Stimulated activated CD4-positive, alpha-beta T cell treated with anti-CD3 and anti-CD28 coated beads, TNF-alpha, amount 100 ng/mL, for 4 hours (primary cell): ENCODE measurements at regions not wholly inside any gene's neighbourhood (a gene's known extent, or its start where the extent isn't known, plus 50 kb on each side); places are given as distances from the start of the nearest gene placed in this dataset.

Experiments
- DNase-seq, 3 experiments: peaks; one replicate each; pipeline ENCODE4 v3.0.0-alpha.2; 2020; ENCODE audit warnings: low read depth in 3 of 3

DNA sequence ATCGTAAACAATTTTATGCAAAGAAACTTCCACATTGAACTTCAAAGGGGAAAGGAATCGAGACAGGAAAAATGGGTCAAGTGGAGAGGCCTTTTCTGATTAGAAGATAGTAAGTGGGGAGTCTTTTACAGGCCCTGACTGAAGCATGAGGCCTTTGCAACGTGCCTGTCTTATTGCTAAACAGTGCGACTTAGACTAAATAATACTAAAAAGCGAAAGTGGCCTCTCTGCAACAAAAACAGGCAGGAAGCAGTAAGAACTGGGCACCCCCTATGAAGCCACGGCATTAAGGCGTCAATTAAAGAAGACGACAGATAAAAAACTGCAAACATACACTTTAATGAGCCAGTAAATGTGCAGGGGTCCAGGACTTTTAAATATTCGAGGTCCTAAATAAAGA is 283.4 kb upstream of the GRIP1 start:
- DNase-seq: no peak

DNA sequence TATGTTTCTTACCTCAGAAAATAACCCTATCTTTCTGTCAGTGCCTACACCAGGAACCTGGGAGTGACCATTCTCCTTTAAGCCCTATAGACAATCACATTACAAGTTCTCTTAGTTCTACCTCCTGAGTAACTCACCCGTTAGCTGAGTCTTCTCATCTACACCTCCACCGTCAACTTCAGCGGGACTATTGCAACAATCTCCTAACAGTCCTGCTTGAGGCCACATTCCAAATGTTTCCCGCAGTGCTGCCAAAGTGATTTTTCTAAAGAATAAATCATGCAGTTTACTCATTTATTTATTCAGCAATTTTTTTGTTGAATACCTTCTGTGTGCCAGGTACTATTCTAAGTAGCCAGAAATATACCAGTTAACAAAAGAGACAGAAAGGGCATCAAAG is 285.0 kb upstream of the GRIP1 start:
- no peak for DNase-seq

DNA sequence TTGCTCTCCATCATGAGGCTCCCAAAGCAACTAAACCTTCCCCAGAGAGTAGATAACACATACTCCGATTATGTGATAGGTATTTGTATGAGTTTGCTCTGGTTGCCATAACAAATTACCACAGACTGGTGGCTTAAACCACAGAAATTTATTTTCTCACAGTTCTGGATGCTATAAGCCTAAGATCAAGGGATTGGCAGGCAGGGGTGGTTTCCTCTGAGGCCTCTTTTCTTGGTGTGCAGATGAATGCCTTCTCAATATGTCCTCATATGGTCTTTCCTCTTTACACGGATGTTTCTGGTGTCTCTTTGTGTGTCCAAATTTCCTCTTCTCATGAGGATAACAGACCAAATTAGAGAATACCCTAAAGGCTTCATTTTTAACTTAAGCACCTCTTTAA is 285.8 kb upstream of the GRIP1 start:
- peak in 1 of 3 experiments; percentile 6 for DNase-seq

DNA sequence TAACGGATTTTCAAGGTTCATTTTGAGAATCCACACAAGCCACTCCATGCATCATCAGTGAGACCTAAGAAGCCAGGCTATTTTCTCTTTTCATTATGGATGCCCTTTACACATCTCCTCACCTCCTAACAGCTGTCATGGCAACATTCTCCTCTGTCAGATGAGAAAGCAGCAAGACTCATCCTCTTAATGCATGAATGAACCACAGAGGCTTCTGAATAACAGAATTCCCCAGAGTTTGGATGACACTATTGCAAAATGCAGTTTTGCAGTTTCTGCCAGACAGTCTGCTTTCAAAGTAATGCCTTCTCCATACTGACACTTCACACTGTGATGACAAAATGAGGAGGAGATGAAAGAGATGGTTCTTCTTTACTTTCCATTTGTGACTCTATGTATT is 286.7 kb upstream of the GRIP1 start:
- no peak for DNase-seq

DNA sequence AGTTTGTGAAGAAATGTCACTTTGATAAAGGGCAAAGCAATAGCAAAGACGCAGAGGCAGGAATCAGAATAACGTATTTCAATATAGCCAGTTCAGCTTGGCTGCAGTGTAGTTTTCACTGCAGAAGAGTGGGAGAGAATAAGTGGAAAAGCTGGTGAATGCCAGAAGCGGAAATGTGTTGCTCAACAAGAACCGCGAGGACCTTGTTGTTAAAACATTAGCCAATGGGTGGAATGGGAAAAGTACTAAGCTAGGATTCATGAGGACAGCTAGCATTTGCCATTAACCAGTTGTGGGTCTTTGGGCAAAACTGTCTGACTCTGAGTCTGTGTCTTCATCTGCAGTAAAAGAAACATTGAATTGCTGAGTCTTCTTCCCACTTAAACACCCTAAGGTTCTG is 292.9 kb upstream of the GRIP1 start:
- no peak for DNase-seq

DNA sequence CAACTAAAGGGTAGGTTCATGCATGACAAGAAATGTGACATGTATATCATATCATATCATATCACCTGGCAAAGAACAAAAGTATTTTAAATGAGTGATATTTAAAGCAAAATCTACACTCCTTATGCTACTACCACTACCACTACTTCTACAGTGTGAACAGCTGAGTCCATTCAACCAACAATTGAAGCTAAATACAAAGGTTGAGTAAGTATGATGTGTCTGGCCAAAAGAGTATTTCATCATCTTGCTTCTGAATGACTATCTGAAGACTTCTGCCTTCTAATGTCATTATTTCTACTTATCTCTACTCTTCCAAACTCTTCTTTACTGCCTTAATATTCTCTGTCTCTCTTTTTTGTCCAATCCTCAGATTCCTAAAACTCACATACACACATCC is 292.6 kb upstream of the CAND1 start:
- no peak for DNase-seq

DNA sequence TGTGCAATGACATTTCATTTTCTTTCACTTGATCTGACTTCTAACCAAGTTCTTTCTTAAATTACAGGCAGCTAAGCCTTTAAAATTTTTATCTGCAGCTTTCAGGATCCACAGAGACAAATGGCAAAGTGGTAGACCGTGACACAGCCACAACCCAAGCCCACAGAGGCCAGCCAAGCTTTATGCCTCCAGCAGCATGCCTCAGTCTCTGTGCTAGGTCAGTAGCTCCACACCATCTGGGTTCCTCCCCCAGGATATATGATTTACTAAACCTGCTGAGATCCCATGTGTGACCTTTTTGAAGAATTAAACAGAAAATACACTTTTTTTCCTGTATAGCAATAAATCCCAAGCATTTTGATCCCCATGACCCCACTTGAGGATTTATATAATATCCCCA is 290.4 kb upstream of the CAND1 start:
- no peak for DNase-seq

DNA sequence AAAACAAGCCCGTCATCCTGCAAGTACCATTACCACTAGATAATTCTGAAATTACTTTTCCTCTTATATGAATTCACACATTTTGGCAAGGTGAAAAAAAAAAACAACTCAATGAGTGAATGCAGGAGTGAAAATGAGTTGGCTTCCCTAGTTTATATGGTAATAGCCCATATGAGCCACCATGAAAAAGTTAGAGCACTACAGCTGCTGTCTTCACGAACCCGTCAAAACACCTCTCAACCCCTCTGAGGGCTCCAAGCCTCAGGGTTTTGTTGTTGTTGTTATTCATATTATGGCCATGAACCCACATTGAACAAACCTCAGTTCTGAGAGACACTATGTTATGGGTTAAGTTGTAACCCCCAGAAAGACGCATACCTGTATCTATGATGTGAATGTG is 289.9 kb upstream of the CAND1 start:
- DNase-seq: no peak

DNA sequence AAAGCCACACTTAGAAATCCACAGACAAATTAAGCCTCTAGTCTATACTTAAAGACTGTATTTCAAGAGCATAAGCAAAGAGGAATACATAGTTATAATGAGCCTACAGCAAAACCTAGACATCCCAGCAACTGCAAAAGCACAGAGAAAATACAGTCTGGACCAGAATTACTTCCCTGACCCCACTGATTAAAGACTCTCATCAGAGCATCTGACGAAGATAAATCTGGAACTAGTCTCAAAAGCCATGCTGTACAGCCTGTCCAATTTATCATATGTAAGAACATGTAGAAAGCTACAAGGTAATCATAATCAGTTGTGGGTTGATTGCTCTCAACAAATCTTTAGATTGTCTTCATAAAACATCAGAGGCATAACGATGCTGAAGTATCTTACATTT is 285.1 kb upstream of the CAND1 start:
- DNase-seq: no peak

DNA sequence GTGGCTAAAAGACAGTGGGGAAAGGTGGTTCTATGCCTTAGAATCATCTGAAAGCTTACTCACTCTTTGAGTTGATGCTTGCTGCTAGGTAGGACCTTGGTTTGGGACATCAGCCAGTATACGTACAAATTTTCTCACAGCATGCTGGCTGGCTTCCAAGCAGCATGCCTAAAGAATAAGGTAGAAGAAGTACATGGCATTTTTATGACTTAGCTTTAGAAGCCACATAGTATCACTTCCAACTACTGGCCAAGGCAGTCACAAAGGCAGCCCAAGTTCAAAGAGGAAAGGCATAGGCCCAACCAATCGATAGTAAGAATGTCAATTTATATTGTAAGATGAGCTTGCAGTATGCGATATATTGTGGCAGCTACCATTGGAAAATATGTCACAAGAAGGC is 284.2 kb upstream of the CAND1 start:
- DNase-seq: no peak

DNA sequence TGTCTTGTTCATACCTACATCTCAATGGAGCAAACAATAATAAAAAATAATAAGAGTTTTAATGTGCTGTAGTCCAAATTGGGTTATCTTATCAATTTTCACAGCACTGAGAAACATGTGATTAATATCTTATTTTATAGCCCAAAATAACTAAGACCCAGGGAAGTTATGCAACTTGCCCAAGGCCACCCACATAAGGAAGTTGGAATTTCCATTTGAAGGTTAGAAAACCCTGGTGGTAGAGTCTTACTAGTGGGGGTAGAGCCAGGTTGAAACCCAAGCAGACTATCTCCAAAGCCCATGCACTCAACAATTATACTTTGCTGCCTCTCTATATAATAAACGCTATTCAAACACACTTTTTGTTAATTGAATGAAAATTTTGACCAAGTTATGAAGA is 270.0 kb upstream of the CAND1 start:
- DNase-seq: no peak

DNA sequence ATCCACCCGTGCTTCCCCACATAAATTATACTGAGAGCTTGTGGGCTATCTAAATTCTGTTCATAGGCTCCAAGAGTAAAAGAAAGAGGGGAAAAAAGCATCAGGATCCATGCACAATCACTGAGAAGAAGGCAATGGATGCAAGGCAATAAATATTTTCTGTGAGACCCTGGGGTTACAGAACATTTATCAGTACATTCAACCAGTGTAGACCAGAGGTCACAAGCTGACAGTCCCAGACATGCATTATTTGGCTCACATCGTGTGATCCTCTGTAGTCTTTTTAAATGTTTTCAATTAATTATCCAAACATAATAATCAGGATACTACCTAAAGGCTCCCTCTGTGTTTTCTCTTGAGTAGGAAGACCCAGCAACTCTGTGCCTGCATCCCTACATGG is 267.9 kb upstream of the CAND1 start:
- DNase-seq: no peak

DNA sequence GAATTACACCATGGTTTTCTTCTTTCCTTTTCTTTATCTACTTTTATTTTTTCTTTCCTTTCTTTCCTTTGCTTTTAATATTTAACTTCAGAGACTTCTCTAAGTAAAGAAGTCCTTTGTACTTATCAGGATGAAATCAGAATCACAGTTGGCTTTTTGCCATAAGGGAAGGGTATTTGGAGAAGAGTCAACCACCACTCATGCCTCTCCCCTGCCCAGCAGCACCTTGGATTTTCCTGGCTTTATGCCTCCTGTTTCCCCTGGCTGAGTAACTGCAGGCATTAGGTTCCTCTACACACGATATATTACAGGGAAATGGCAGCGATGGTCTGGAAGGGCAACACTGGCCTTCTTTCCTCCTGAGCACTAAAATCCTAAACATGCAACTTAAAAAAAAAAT is 266.4 kb upstream of the CAND1 start:
- no peak for DNase-seq

DNA sequence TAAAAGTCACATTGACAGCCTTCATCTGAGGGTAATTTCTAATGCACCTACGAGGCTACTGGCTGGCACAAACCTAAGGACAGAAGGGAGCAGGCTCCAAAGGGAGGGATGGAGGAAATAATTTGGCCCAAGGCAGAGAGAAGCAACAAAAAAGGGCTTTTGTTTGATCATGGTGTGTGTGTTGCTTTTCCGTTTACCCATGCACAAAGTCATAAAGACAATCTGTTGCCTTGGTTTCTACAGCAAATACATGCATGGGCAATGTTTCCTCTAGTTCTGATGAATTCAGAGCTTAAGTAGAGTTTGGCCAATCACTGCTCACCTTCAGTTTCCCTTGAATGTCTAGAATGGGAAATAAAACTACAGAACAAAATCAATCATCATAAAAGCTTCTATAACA is 262.5 kb upstream of the CAND1 start:
- DNase-seq: no peak

DNA sequence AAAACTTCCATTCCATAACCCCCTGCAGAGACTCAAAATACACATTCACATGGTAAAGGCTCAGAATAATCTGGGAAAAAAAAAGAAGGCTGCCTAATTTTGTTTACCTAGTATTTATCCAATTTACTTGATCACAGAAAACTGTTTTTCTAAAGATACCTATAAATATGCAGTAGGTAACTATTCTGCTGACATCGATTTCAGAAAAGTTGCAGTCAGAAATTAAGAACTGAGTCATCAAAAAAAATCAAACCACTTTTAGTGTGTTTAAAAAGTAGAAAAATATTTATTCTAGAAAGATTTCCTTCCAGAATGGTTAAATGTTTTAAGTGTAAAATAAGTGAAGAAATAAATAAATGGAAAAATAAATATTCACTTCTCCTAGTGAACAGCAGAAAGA is 254.5 kb upstream of the CAND1 start:
- DNase-seq: no peak

DNA sequence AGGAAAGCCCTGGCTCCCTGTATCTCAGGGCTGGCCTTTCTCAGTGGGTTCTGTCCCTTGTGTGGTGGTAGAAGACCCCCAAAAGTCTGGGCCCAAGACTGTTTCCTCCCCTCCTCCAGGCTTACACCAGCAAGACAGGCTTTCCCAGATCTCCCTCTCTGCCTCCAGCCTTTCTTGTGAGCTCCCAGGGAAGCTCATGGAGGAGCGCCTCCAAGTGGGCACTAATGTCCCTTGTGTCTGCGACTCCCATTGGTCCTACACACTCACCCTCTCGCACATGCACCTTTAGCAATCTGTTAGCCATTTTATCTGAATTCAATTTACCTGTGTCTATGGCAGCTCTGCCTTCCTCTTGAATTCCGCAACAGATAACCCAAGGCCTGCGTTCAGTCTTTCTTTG is 251.1 kb upstream of the CAND1 start:
- no peak for DNase-seq

DNA sequence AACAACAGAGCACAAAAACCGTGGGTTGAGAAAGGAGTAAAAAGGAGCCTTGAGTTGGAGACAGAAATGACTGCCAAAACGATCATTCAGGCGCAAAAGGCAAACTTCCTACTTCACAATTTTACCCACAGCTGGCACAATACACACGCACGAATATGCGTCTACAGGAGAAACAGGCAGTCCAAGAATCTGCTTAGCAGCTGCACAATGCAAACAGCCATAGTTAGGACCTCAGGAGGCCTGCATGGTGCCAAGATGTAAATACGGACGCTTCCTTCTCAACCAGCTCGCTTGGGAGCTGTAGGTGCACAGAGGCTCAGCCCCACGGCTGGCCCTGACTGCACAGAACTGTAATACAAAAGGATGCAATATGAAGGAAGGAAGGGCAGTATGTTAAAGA is 250.1 kb upstream of the CAND1 start:
- DNase-seq: no peak

DNA sequence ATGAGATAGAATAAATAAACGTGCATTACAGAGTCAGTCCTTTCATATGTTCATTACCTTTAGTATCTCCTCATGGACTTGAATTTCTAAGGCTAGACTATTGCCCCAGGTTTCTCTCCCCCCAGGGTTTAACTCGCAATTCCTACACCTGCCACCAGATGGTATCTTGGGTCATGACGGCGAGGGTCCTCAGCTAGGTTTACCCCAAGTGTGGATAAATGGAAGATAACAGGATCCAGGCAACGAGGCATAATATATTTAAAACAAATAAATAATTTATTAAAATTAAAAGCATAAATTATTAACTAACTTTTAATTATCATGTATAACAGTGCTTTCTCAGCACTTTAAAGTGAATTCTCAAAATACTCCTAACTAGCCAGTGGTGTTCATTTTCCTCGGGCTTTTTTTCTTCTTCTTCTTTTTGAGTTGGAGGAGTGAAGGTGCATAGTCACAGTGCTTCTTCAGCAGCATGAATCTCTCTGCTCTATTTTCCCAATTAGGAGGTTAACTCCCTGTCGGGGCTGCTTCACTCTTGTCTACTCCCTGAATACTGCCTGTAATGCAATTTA is 243.5 kb upstream of the CAND1 start:
- DNase-seq: peak; percentile 7 to 35 (median 22)

DNA sequence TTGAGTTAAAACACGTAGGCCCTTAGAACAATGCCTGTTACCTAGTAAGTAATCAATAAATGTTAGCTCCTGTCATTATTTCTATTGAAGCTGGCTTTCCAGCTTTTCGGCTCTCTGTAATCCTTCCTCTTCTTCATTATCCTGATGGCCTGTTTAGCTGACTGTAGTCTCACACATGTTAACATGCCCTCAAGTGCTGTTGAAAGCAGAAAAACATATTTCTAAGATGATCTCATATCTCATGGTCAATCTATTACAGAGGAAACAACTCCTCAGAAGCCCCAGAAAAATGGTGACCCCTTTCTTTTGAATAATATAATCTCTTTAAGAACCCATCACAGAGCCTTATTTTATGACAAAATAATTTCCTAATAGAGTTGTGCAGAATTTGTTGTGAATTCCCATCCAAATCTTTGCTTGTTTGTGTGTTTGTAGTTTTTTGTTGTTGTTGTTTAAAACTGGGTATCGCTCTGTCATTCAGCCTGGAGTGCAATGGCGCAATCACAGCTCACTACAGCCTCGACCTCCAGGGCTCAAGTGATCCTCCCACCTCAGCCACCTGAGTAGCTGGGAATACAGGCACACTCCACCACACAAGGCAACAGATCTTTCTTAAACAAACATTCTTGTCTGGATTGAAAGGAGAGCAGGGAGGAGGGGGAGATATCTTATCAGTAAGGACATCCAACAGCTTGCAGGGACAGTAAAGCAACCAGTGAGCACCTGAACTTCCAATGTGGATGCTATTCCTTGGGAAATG is 242.5 kb upstream of the CAND1 start:
- DNase-seq: no peak

DNA sequence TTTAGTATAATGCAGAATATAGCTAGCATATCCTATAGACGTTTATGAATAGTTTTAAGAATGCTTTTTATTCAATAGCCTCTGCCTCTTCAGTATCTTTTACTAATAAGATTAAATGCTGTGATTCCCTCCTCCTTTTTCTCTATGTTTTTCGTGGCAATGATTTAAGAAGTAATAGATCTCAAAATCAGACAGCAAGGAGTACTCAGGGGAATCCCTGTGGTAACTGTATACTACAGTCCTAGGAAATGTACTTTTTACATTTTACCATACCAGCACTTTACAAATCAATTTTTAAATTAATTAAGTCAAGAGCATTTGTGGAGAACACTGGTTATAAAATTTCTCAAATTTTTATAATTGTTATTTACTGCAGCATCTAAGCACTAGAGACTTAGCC is 240.6 kb upstream of the CAND1 start:
- DNase-seq: no peak

DNA sequence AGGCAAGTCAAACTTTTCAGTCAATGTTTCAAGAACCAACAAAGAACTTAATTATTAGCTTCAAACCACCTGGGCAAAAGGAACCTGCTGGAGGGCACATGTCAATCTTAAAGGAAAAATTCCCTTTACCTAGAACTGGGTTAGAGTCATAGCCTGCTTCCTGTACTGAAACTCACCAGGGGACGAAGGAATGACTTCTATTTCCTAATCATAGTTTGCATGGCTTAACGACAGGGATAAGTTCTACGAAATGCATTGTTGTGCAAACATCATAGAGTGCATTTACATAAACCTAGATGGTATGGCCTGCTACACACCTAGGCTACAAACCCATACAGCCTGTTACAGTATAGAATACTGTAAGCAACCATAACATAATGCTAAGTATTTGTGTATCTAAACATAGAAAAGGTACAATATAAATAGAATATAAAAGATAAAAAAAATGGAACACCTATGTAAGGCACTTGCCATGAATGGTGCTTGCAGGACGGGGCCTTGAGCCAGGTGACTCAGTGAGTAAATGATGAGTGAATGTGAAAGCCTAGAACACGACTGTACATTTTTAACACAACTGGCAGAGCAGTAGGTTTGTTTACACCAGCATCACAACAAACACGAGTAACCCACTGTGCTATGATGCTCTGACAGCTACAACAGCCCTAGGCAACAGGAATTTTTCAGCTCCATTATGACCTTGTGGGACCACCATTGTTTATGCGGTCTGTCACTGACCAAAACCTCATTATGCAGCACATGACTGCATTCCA is 234.9 kb upstream of the CAND1 start:
- no peak for DNase-seq

DNA sequence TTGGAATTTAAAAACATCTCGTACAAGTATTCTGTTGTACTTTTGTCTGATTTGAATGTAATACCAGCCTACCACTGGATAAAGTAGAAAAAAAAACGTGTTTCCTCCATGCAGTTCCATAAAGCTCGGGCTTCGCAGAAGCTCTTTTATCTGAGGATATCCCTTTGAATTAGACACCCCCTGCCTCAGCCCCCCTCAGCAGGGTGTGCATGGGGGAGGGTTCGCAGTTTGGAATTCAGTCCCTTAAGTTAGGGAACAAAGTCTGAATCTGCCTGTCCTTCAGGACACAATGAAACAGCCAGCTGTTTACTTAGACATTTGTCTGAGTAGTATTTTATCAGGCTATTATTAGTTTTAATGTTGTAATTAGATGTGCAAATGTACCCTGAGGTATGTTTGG is 234.0 kb upstream of the CAND1 start:
- no peak for DNase-seq

DNA sequence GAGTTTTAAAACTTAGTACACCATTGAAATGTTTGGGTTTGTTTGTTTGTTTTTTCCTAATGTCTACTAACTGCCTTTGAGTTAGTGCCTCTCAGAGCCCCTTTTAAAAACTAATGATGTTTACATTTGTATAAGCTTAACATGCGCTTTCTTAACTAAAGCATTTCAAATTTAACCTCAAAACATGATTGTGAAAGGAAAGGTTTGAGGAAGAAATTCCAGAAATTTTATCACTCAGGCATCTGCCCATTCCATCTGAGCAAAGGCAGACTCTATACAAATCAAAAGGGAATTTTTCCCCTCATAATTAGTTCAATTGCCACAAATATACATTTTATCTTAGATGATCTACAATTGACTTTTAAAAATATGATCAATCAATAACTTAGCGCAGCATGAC is 230.7 kb upstream of the CAND1 start:
- DNase-seq: no peak
